ENCODE measurements at regions not wholly inside any gene's neighbourhood (a gene's known extent, or its start where the extent isn't known, plus 50 kb on each side); places are given as distances from the start of the nearest gene placed in this dataset.

- no peak for TF ChIP-seq CTCF (IDR thresholded peaks at IDR 0.05)
- no peak for TF ChIP-seq POLR2AphosphoS5 (IDR thresholded peaks at IDR 0.05)
Measured at GRCh38 chr1:90262286-90262685, 267.4 kb downstream of the ZNF326 start.
